Panc1 (cell line): ENCODE measurements at regions not wholly inside any gene's neighbourhood (a gene's known extent, or its start where the extent isn't known, plus 50 kb on each side); places are given as distances from the start of the nearest gene placed in this dataset.
"Not testable (repeated sequence)": the region's sequence is repeated elsewhere in the genome, so short reads cannot be mapped to it uniquely, and the experiment has no call there.

Source experiments
- ATAC-seq: fragments of 200-7000 bp; cut with Tn5 transposase; 2 replicates; pipeline ENCODE4 v1.9.1; 2020; ENCODE audit warnings: mild to moderate bottlenecking, moderate library complexity
- BruUV-seq: library from RNA; stranded (reverse); fragments of 400-500 nt; replicated peaks from 2 replicates; lab custom pipeline; 2021; lab: Mats Ljungman, UMichigan
- CTCF ChIA-PET: fragments of 300-600 bp; sonication (Branson Sonifier 250); formaldehyde crosslinking; loops from one replicate; lab custom pipeline; 2022; ENCODE audit warnings: antibody characterized with exemption; lab: Charles Lee
- POLR2A ChIA-PET: fragments of 300-600 bp; sonication (Branson Sonifier 250); formaldehyde crosslinking; loops from one replicate; lab custom pipeline; 2022; ENCODE audit warnings: antibody characterized with exemption; lab: Charles Lee
- DNase-seq: peaks from one replicate; pipeline ENCODE4 v3.0.0-alpha.2; 2010; ENCODE audit warnings: low read depth, low spot score
- H3K27ac ChIP-seq: 2 replicates; pipeline ENCODE4 v1.5.1; 2011; ENCODE audit warnings: mild to moderate bottlenecking, low read length, inconsistent platforms
- H3K27me3 ChIP-seq: fragments of 200-500 bp; sonication (Bioruptor generic); 2 replicates; pipeline ENCODE4 v1.6.0; 2014; ENCODE audit warnings: low read length, inconsistent platforms; ENCODE audit not compliant: control insufficient read depth, insufficient read depth
- H3K36me3 ChIP-seq: fragments of 200-500 bp; sonication (Bioruptor generic); 2 replicates; pipeline ENCODE4 v1.5.1; 2014; ENCODE audit warnings: inconsistent platforms, mild to moderate bottlenecking, low read length, moderate library complexity; ENCODE audit not compliant: control insufficient read depth, insufficient read depth
- H3K4me1 ChIP-seq: 2 replicates; pipeline ENCODE4 v1.5.1; 2011; ENCODE audit warnings: inconsistent platforms, mild to moderate bottlenecking, low read length, moderate library complexity; ENCODE audit not compliant: control insufficient read depth, insufficient read depth
- H3K4me3 ChIP-seq, 2 experiments: 2 replicates each; pipeline ENCODE4 v1.5.1; 2011 to 2012; ENCODE audit warnings: low read depth in 2 of 2, low read length in 2 of 2, mild to moderate bottlenecking in 2 of 2, inconsistent platforms in 1 of 2, moderate library complexity in 1 of 2
- H3K9me3 ChIP-seq: fragments of 200-500 bp; sonication (Bioruptor generic); 2 replicates; pipeline ENCODE4 v1.5.1; 2014; ENCODE audit warnings: low read depth, mild to moderate bottlenecking, inconsistent platforms, low read length, moderate library complexity; ENCODE audit not compliant: control insufficient read depth, insufficient read depth
- CTCF ChIP-seq: fragments of 450-650 bp; IDR thresholded peaks from 2 replicates; pipeline ENCODE4 v1.5.1; 2017; ENCODE audit warnings: mild to moderate bottlenecking
- POLR2AphosphoS5 ChIP-seq: IDR thresholded peaks from 2 replicates; pipeline ENCODE4 v1.6.1; 2012; ENCODE audit warnings: mild to moderate bottlenecking, low read depth, low read length, moderate library complexity
- REST ChIP-seq, 2 experiments: IDR thresholded peaks; 2 replicates each; pipeline ENCODE4 v1.6.1; 2011 to 2012; ENCODE audit warnings: low read depth in 2 of 2, control low read depth in 1 of 2, low read length in 1 of 2, mild to moderate bottlenecking in 1 of 2, moderate library complexity in 1 of 2; ENCODE audit not compliant: insufficient read depth in 1 of 2
- SIN3A ChIP-seq: IDR thresholded peaks from 2 replicates; pipeline ENCODE4 v1.6.1; 2012; ENCODE audit warnings: low read depth, mild to moderate bottlenecking, low read length, moderate library complexity, borderline replicate concordance; ENCODE audit not compliant: insufficient read depth
- TCF7L2 ChIP-seq: IDR thresholded peaks from 2 replicates; pipeline ENCODE4 v1.6.1; 2011; ENCODE audit warnings: mild to moderate bottlenecking, low read depth, low read length, inconsistent platforms
- in situ Hi-C: cut with HindIII; loops from 2 replicates; pipeline ENCODE4 v1.10.0; 2016; ENCODE audit warnings: low sequenced_read_pairs, low pct_unique_long_range_greater_than_20kb
- intact Hi-C: fragments of 100-400 bp; cut with micrococcal nuclease; formaldehyde crosslinking; loops from one replicate; pipeline ENCODE4 v1.10.0; 2022; ENCODE audit not compliant: unreplicated experiment

- ATAC-seq: no peak
- H3K27me3 ChIP-seq: no peaks in the 10 kb centered on the region
- H3K9me3 ChIP-seq: no peaks in the 10 kb centered on the region
- TF ChIP-seq POLR2AphosphoS5: no peak
- TF ChIP-seq CTCF: no peak
- TF ChIP-seq REST (IDR thresholded peaks at IDR 0.05; ENCODE audit: insufficient read depth in 1 of 2, low read depth in 2 of 2, low read length in 1 of 2): no peak
- no peak for TF ChIP-seq SIN3A
- TF ChIP-seq TCF7L2: no peak
- intact Hi-C loops (no loop called here), in situ Hi-C loops (no loop called here)
- H3K27ac ChIP-seq: no peak overlapping the region
- no peaks in the 10 kb centered on the region for H3K4me1 ChIP-seq
- H3K4me3 ChIP-seq: no peak overlapping the region
- H3K36me3 ChIP-seq: no peaks in the 10 kb centered on the region
- POLR2A ChIA-PET: no interaction called here
- no peak for DNase-seq
- BruUV-seq: no TSS peak
- CTCF ChIA-PET: no interaction called here
Measured at GRCh38 chr6:134389129-134389528, 71.2 kb upstream of the SGK1 start.

GRCh38 chr6:134386482-134386881 lies 68.6 kb upstream of the SGK1 start:
- H3K9me3 ChIP-seq, H3K27ac ChIP-seq, ATAC-seq, H3K4me3 ChIP-seq, in situ Hi-C loops, H3K27me3 ChIP-seq, DNase-seq, intact Hi-C loops, BruUV-seq, H3K4me1 ChIP-seq, H3K36me3 ChIP-seq: not testable (repeated sequence)
- POLR2A ChIA-PET: interaction anchor here (0.7 kb wide), 1 partner anchor 24 kb away, joined by 9 read pairs; no protein-coding TSS in a partner anchor
- CTCF ChIA-PET: interaction anchor here (0.7 kb wide), 1 partner anchor 36 kb away, joined by 8 read pairs; no protein-coding TSS in a partner anchor

- no peaks in the 10 kb centered on the region for H3K36me3 ChIP-seq
- no peaks in the 10 kb centered on the region for H3K4me1 ChIP-seq
- POLR2A ChIA-PET: interaction anchor here (0.6 kb wide), 1 partner anchor 377 kb away, joined by 4 read pairs; no protein-coding TSS in a partner anchor
- TF ChIP-seq POLR2AphosphoS5 (no peak), CTCF (no peak), SIN3A (no peak), TCF7L2 (no peak), REST (IDR thresholded peaks at IDR 0.05; ENCODE audit: insufficient read depth in 1 of 2, low read depth in 2 of 2, low read length in 1 of 2) (no peak)
- intact Hi-C loops: no loop called here
- in situ Hi-C loops: no loop called here
- no peaks in the 10 kb centered on the region for H3K9me3 ChIP-seq
- DNase-seq (no peak), ATAC-seq (no peak)
- BruUV-seq: no TSS peak
- no peak overlapping the region for H3K4me3 ChIP-seq
- CTCF ChIA-PET: no interaction called here
- no peaks in the 10 kb centered on the region for H3K27me3 ChIP-seq
- H3K27ac ChIP-seq: no peak overlapping the region
Measured at GRCh38 chr6:134381959-134382358, 64.0 kb upstream of the SGK1 start.
